NCI-H2171 (cell line): ENCODE measurements at regions not wholly inside any gene's neighbourhood (a gene's known extent, or its start where the extent isn't known, plus 50 kb on each side); places are given as distances from the start of the nearest gene placed in this dataset.

ENCODE experiments used
- DNase-seq: peaks from one replicate; lab custom pipeline; 2025; lab: John Stamatoyannopoulos, UW

- no peak for DNase-seq
Measured at GRCh38 chr14:38848243-38848935, 254.6 kb downstream of the SEC23A start.

GRCh38 chr14:38847161-38847560, 255.9 kb downstream of the SEC23A start:
- no peak for DNase-seq

GRCh38 chr14:38839694-38840365, 263.2 kb downstream of the SEC23A start:
- DNase-seq = no peak

GRCh38 chr14:38838979-38839323, 264.1 kb downstream of the SEC23A start:
- DNase-seq = no peak

- no peak for DNase-seq
Measured at GRCh38 chr14:38838049-38838978, 264.7 kb downstream of the SEC23A start.

- DNase-seq = no peak
Measured at GRCh38 chr14:38837343-38838048, 265.5 kb downstream of the SEC23A start.

GRCh38 chr14:38836539-38836938, 266.5 kb downstream of the SEC23A start:
- DNase-seq = no peak

- DNase-seq = no peak
Measured at GRCh38 chr14:38835874-38836273, 267.2 kb downstream of the SEC23A start.

- no peak for DNase-seq
Measured at GRCh38 chr14:38828183-38828827, 274.7 kb downstream of the SEC23A start.

- DNase-seq = no peak
Measured at GRCh38 chr14:38824706-38825105, 278.3 kb downstream of the SEC23A start.

GRCh38 chr14:38818555-38818954, 284.5 kb downstream of the SEC23A start:
- no peak for DNase-seq

GRCh38 chr14:38808734-38809455, 294.1 kb downstream of the SEC23A start:
- no peak for DNase-seq

- no peak for DNase-seq
Measured at GRCh38 chr14:38799671-38800070, 303.4 kb downstream of the SEC23A start.

- DNase-seq = no peak
Measured at GRCh38 chr14:38794677-38795076, 308.4 kb downstream of the SEC23A start.

- no peak for DNase-seq
Measured at GRCh38 chr14:38791862-38792261, 311.2 kb downstream of the SEC23A start.

GRCh38 chr14:38790916-38791315, 312.1 kb downstream of the SEC23A start:
- DNase-seq = no peak

- no peak for DNase-seq
Measured at GRCh38 chr14:38789805-38790204, 313.2 kb downstream of the SEC23A start.

- no peak for DNase-seq
Measured at GRCh38 chr14:38788060-38788459, 315.0 kb downstream of the SEC23A start.

- DNase-seq = no peak
Measured at GRCh38 chr14:38786921-38787320, 316.1 kb downstream of the SEC23A start.

- no peak for DNase-seq
Measured at GRCh38 chr14:38777401-38777800, 325.6 kb downstream of the SEC23A start.

GRCh38 chr14:38775986-38776385, 327.0 kb downstream of the SEC23A start:
- no peak for DNase-seq
